Right atrium auricular region (tissue), 2 donors: ENCODE measurements at regions not wholly inside any gene's neighbourhood (a gene's known extent, or its start where the extent isn't known, plus 50 kb on each side); places are given as distances from the start of the nearest gene placed in this dataset.

ENCODE experiments used
- DNase-seq: peaks from one replicate; pipeline ENCODE4 v3.0.0-alpha.2; 2019; ENCODE audit warnings: low spot score
- H3K27ac ChIP-seq, 2 donors: fragments of 200-600 bp; sonication (generic); 1 replicate in 1 of 2; 2 replicates in 1 of 2; pipeline ENCODE4 v1.5.1; 2016 to 2019
- H3K27me3 ChIP-seq, 2 donors: fragments of 200-600 bp; sonication (generic); one replicate each; pipeline versions ENCODE4 v1.5.1 to v1.6.0; 2017 to 2019
- H3K36me3 ChIP-seq: fragments of 200-600 bp; sonication (generic); one replicate; pipeline ENCODE4 v1.5.1; 2016
- H3K4me1 ChIP-seq, 2 donors: fragments of 200-600 bp; sonication (generic); one replicate each; pipeline versions ENCODE4 v1.5.1 to v1.6.0; 2017 to 2019
- H3K4me3 ChIP-seq, 2 donors: fragments of 200-600 bp; sonication (generic); 1 replicate in 1 of 2; 2 replicates in 1 of 2; pipeline ENCODE4 v1.5.1; 2017 to 2019; ENCODE audit warnings: mild to moderate bottlenecking in 1 of 2, moderate library complexity in 1 of 2
- H3K9me3 ChIP-seq, 2 donors: fragments of 200-600 bp; sonication (generic); one replicate each; pipeline ENCODE4 v1.5.1; 2019
- CTCF ChIP-seq, 2 donors: fragments of 200-600 bp; sonication (generic); IDR thresholded peaks; one replicate each; pipeline ENCODE4 v1.5.1; 2019; ENCODE audit warnings: antibody characterized with exemption in 2 of 2

- Histone ChIP-seq H3K4me1 (no peaks in the 10 kb centered on the region), H3K27me3 (no peaks in the 10 kb centered on the region), H3K36me3 (no peaks in the 10 kb centered on the region), H3K27ac (no peak overlapping the region), H3K4me3 (no peak overlapping the region), H3K9me3 (no peaks in the 10 kb centered on the region)
- no peak for DNase-seq
- TF ChIP-seq CTCF (IDR thresholded peaks at IDR 0.05): no peak
These were observed 632.1 kb upstream of the ID4 start for GRCh38 chr6:19205076-19205475.

GRCh38 chr6:19209202-19209601, 628.0 kb upstream of the ID4 start:
- no peak for TF ChIP-seq CTCF (IDR thresholded peaks at IDR 0.05)
- no peak overlapping the region for H3K27ac ChIP-seq
- DNase-seq: no peak
- no peaks in the 10 kb centered on the region for H3K27me3 ChIP-seq
- H3K36me3 ChIP-seq: no peaks in the 10 kb centered on the region
- H3K9me3 ChIP-seq: no peaks in the 10 kb centered on the region
- no peak overlapping the region for H3K4me3 ChIP-seq
- H3K4me1 ChIP-seq: no peaks in the 10 kb centered on the region

DNA sequence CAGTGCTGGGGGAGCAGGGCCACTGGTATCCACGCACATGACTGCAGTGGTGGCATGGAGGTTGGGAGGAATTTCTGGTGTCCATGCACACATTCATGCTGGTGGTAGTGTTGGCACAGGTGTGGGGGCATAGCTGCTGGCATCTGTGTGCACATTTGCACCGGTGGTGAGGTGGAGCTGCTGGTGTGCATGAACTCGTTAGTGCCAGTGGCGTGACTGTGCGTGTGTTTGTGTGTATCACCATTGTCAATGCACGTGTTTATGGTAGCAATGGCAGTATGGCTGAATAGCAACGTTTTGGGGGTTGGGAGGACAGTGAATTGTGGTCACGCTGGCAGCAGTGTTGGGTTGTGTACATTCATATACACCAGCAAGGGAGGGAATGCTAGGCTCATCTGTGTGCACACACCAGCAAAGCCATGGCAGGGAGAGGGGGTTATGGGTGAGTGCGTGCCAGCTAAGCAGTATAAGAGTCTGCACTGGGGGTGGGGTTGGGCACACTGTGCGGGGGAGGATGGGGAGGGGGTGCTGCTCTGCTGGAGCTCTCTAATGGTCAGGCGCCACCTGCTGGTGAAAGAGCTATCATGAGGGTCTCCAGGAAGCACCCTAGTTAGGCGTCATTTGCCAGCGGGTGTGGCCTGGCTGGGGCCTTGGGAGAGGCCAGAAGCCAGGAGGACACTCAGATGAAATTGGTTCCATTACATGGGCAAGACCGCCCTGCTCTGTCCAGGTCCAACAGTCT, 626.1 kb upstream of the ID4 start:
- no peak overlapping the region for H3K27ac ChIP-seq
- H3K9me3 ChIP-seq: no peaks in the 10 kb centered on the region
- no peaks in the 10 kb centered on the region for H3K36me3 ChIP-seq
- DNase-seq: no peak
- TF ChIP-seq CTCF (IDR thresholded peaks at IDR 0.05): peak; percentile 34 to 55
- no peak overlapping the region for H3K4me3 ChIP-seq
- no peaks in the 10 kb centered on the region for H3K4me1 ChIP-seq
- H3K27me3 ChIP-seq: no peaks in the 10 kb centered on the region

GRCh38 chr6:19214231-19214630, 622.9 kb upstream of the ID4 start:
- Histone ChIP-seq H3K9me3 (no peaks in the 10 kb centered on the region), H3K27ac (no peak overlapping the region), H3K4me3 (no peak overlapping the region), H3K36me3 (no peaks in the 10 kb centered on the region), H3K4me1 (no peaks in the 10 kb centered on the region), H3K27me3 (no peaks in the 10 kb centered on the region)
- DNase-seq: no peak
- TF ChIP-seq CTCF (IDR thresholded peaks at IDR 0.05): no peak

GRCh38 chr6:19219931-19220330, 617.2 kb upstream of the ID4 start:
- no peak for TF ChIP-seq CTCF (IDR thresholded peaks at IDR 0.05)

More at GRCh38 chr6:19219931-19220330, 617.2 kb upstream of the ID4 start:
- H3K27ac ChIP-seq: no peak overlapping the region
- no peaks in the 10 kb centered on the region for H3K36me3 ChIP-seq
- no peak overlapping the region for H3K4me3 ChIP-seq
- no peaks in the 10 kb centered on the region for H3K4me1 ChIP-seq
- no peak for DNase-seq
- H3K9me3 ChIP-seq: no peaks in the 10 kb centered on the region
- H3K27me3 ChIP-seq: no peaks in the 10 kb centered on the region
